NCI-H1436 treated with DMSO at 0.1 percent for 48 hours (cell line): ENCODE measurements at regions not wholly inside any gene's neighbourhood (a gene's known extent, or its start where the extent isn't known, plus 50 kb on each side); places are given as distances from the start of the nearest gene placed in this dataset.
"Not testable (repeated sequence)": the region's sequence is repeated elsewhere in the genome, so short reads cannot be mapped to it uniquely, and the experiment has no call there.

ENCODE experiments used
- DNase-seq: peaks from one replicate; lab custom pipeline; 2025; lab: John Stamatoyannopoulos, UW

GRCh38 chr6:68235326-68235784, 399.7 kb upstream of the ADGRB3 start:
- no peak for DNase-seq

GRCh38 chr6:68233623-68234022, 401.5 kb upstream of the ADGRB3 start:
- DNase-seq, result no peak

- DNase-seq, result no peak
These were observed 405.5 kb upstream of the ADGRB3 start for GRCh38 chr6:68229566-68229965.

DNA sequence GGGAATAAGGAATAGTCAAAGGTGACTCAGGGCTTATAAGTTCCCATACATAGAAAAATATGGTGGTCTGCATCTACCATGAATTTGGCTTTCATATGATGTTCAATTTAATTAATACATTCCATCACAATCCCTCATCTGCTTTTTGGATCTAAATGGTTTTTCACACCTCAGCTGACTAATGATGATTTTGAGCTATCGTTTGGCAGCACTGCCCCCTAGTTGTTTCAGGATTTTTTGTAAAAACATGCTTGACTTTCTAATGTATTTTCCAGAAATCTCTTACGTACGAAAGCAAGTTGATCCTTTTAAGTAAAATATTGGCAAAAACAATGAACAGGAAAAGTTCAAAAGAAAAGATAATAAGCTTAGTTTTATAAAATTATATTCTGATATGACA, 408.6 kb upstream of the ADGRB3 start:
- no peak for DNase-seq

- DNase-seq, result no peak
These were observed 409.4 kb upstream of the ADGRB3 start for GRCh38 chr6:68225729-68226128.

- no peak for DNase-seq
These were observed 423.8 kb upstream of the ADGRB3 start for GRCh38 chr6:68211242-68211795.

GRCh38 chr6:68207612-68208011, 427.5 kb upstream of the ADGRB3 start:
- not testable (repeated sequence) for DNase-seq

GRCh38 chr6:68200929-68201328, 434.2 kb upstream of the ADGRB3 start:
- no peak for DNase-seq

- no peak for DNase-seq
These were observed 437.7 kb upstream of the ADGRB3 start for GRCh38 chr6:68197356-68197755.

GRCh38 chr6:68196645-68197044, 438.4 kb upstream of the ADGRB3 start:
- no peak for DNase-seq

GRCh38 chr6:68195753-68196152, 439.3 kb upstream of the ADGRB3 start:
- not testable (repeated sequence) for DNase-seq

DNA sequence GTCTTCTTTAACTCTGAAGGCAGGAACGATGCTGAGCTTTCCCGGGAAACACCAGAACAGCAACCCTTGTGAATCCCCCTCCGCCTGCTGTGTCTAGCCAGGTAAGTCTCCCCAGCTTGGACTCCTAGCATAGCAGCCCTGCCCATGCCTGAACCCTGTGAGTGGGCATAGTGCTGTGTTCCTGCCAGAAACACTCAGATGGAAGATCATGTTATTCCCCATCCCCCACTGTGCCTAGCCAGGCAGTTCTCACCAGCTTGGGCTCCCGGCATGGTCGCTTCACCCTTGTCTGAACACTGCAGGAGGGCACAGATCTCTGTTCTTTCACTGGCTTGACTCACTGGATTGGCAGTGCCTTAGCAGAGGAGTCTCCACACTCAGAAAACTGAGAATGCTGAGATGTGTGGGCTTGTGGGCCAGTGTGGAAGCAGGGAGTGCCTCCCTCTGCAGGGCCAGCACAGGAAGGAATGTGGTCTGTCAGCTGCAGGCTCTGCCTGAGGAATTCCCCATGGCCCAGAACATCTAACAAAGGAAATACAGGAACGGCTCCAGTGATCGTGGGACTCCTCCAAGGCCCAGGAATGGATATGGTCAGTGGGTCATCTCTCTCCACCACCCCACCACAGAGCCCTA, 440.1 kb upstream of the ADGRB3 start:
- DNase-seq, result no peak

DNA sequence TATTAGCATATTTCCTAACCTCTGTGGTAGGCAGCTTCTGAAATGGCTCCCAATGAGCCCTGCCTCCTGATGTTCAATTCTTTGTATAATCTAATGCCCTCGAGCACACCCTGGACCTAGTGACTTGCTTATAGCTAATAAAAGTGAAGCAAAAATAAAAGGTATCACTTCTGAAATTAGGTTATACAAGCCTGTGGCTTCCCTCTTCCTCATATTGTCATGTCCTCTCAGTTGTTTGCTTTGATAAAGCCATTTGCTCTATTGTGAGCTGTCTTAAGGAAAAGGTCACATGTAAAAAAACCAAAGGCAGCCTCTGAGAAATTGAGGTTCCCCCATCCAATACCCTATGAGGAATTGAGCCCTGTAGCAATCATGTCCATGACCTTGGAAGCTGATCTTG, 442.1 kb upstream of the ADGRB3 start:
- DNase-seq, result no peak

- no peak for DNase-seq
These were observed 445.8 kb upstream of the ADGRB3 start for GRCh38 chr6:68189217-68189815.

- DNase-seq, result no peak
These were observed 448.2 kb upstream of the ADGRB3 start for GRCh38 chr6:68186870-68187269.

GRCh38 chr6:68182386-68182785, 452.7 kb upstream of the ADGRB3 start:
- no peak for DNase-seq

GRCh38 chr6:68181027-68181426, 454.1 kb upstream of the ADGRB3 start:
- DNase-seq, result not testable (repeated sequence)

GRCh38 chr6:68173616-68174015, 461.5 kb upstream of the ADGRB3 start:
- DNase-seq, result no peak

DNA sequence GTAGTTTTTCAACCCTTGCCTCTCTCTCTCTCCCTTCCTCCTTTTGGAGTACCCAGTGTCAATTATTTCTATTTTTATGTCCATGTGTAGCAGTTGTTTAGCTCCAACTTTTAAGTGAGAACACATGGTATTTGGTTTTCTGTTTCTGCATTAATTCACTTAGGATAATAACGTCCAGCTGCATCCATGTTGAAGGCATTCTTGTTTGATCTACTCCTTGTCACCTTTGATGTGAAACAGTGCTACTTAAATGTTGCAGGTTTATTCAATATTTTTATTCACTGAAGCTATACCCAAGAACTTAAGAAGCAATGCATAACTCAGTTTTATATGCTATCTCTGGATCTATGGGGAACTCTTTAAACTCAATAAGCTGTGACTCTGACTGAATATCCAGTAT, 465.2 kb upstream of the ADGRB3 start:
- no peak for DNase-seq

- no peak for DNase-seq
These were observed 467.5 kb upstream of the ADGRB3 start for GRCh38 chr6:68167604-68168003.

DNA sequence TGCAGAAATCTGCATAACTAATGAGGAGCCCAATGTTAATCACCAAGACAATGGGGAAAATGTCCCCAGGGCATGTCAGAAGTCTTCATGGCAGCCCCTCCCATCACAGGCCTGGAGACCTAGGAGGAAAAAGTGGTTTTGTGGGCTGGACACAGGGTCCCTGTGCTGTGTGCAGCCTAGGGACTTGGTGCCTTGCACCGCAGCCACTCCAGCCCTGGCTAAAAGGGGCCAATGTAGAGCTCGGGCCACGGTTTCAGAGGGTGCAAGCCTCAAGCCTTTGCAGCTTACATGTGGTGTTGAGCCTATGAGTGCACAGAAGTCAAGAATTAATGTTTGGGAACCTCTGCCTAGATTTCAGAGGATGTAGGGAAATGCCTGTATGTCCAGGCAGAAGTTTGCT, 474.3 kb upstream of the ADGRB3 start:
- DNase-seq, result not testable (repeated sequence)

- DNase-seq, result no peak
These were observed 474.7 kb upstream of the ADGRB3 start for GRCh38 chr6:68160348-68160747.

DNA sequence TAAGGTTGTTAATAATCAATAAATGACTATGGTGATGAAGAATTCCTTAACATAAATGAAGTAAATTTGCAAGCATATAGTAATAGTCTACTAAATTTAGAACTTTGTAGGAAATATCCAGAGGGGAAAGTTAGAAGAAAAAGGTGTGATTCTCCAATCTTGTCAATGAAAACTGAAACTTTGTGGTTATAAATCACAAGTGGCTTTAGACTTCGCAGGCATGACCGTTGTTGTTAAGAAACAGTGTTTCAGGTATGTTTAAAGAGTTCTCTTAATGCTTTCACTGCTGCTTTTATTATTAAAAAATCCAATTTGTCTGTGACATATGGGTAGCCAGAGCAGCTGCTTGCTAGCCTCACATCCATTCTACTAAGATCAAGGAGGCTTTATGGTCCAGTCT, 475.6 kb upstream of the ADGRB3 start:
- no peak for DNase-seq

DNA sequence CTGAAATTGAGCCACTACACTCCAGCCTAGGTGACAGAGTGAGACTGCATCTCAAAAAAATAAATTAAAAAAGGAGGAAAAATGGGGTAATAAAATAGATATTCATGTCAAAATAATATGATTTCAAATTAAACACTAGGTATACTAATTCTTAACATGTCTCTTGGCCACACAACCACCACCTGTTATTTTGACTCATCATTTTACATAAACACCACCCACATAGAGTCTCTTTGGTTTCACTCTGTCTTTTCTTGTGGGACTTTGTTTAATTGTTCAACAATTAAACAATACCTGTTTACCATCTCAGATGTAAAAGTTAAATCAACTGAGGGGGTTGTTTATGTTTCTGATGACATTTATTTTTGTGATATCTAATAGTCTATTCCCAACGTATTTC, 476.8 kb upstream of the ADGRB3 start:
- no peak for DNase-seq
